ENCODE measurements at regions not wholly inside any gene's neighbourhood (a gene's known extent, or its start where the extent isn't known, plus 50 kb on each side); places are given as distances from the start of the nearest gene placed in this dataset.

- no peaks in the 10 kb centered on the region for H3K4me1 ChIP-seq (ENCODE audit: control insufficient read depth, insufficient read depth, low read length, poor library complexity, severe bottlenecking)
- no peak overlapping the region for H3K27ac ChIP-seq (ENCODE audit: insufficient read depth, low read length, poor library complexity, severe bottlenecking)
- H3K4me3 ChIP-seq (ENCODE audit: insufficient read depth, low read depth, low read length, poor library complexity, severe bottlenecking): no peak overlapping the region
- no peaks in the 10 kb centered on the region for H3K27me3 ChIP-seq (replicated peaks; ENCODE audit: control insufficient read depth, insufficient read depth, low read length, poor library complexity, severe bottlenecking)
- DNase-seq: no peak
- H3K36me3 ChIP-seq (ENCODE audit: control insufficient read depth, insufficient read depth, low read length): no peaks in the 10 kb centered on the region
- H3K9me3 ChIP-seq (ENCODE audit: control insufficient read depth, low read length): no peaks in the 10 kb centered on the region
Measured at GRCh38 chr5:165673499-165673898, 2168.1 kb downstream of the MAT2B start.

GRCh38 chr5:165695796-165696195 lies 2190.4 kb downstream of the MAT2B start:
- DNase-seq: no peak
- Histone ChIP-seq H3K4me3 (ENCODE audit: insufficient read depth, low read depth, low read length, poor library complexity, severe bottlenecking) (no peak overlapping the region), H3K9me3 (ENCODE audit: control insufficient read depth, low read length) (peaks cover 4% of the 10 kb centered on the region), H3K27ac (ENCODE audit: insufficient read depth, low read length, poor library complexity, severe bottlenecking) (no peak overlapping the region), H3K4me1 (ENCODE audit: control insufficient read depth, insufficient read depth, low read length, poor library complexity, severe bottlenecking) (no peaks in the 10 kb centered on the region), H3K27me3 (replicated peaks; ENCODE audit: control insufficient read depth, insufficient read depth, low read length, poor library complexity, severe bottlenecking) (no peaks in the 10 kb centered on the region), H3K36me3 (ENCODE audit: control insufficient read depth, insufficient read depth, low read length) (no peaks in the 10 kb centered on the region)

DNA sequence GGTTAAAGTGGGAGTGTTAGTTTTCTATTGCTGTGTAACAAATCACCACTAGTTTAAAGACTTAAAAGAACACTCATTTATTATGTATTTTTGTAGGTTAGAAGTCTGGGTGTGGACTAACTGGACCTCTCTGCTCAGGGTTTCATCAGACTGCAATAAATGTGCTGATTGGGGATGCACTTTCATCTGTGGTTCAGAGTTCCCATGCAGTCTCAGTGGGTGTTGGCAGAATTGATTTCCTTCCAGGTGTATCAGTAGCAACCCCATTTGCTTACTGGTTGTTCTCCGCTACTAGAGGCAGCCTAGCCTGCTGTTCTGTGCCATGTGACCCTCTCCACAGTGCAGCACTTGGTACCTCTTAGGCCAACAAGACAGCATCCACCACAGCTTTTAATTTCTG lies 2200.5 kb downstream of the MAT2B start:
- no peak overlapping the region for H3K27ac ChIP-seq (ENCODE audit: insufficient read depth, low read length, poor library complexity, severe bottlenecking)
- H3K4me1 ChIP-seq (ENCODE audit: control insufficient read depth, insufficient read depth, low read length, poor library complexity, severe bottlenecking): no peaks in the 10 kb centered on the region
- no peaks in the 10 kb centered on the region for H3K27me3 ChIP-seq (replicated peaks; ENCODE audit: control insufficient read depth, insufficient read depth, low read length, poor library complexity, severe bottlenecking)
- no peak for DNase-seq
- H3K9me3 ChIP-seq (ENCODE audit: control insufficient read depth, low read length): peaks cover 3% of the 10 kb centered on the region
- H3K36me3 ChIP-seq (ENCODE audit: control insufficient read depth, insufficient read depth, low read length): no peaks in the 10 kb centered on the region
- H3K4me3 ChIP-seq (ENCODE audit: insufficient read depth, low read depth, low read length, poor library complexity, severe bottlenecking): no peak overlapping the region

DNA sequence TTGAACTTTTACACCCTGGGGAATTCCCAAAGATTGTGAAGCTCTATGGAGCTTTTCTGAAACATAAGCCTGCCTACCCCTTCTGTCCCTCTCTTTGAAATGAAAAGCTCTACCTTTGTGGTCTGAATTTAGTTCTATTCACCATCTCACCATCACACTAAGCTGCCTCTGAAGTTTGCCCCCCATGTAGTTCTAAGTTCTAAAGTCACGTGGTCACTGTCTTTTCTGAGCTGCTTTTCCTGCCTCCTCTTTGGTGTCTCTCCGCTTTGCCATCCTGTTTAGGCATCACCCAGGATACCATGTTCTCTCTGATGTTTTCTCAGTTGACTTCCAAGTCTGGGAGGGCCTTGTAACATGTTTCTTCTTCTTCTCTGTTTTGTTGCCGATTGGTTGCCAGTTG lies 2206.6 kb downstream of the MAT2B start:
- Histone ChIP-seq H3K27ac (ENCODE audit: insufficient read depth, low read length, poor library complexity, severe bottlenecking) (no peak overlapping the region), H3K36me3 (ENCODE audit: control insufficient read depth, insufficient read depth, low read length) (no peaks in the 10 kb centered on the region), H3K4me1 (ENCODE audit: control insufficient read depth, insufficient read depth, low read length, poor library complexity, severe bottlenecking) (no peaks in the 10 kb centered on the region), H3K27me3 (replicated peaks; ENCODE audit: control insufficient read depth, insufficient read depth, low read length, poor library complexity, severe bottlenecking) (no peaks in the 10 kb centered on the region), H3K4me3 (ENCODE audit: insufficient read depth, low read depth, low read length, poor library complexity, severe bottlenecking) (no peak overlapping the region), H3K9me3 (ENCODE audit: control insufficient read depth, low read length) (no peaks in the 10 kb centered on the region)
- DNase-seq: no peak

DNA sequence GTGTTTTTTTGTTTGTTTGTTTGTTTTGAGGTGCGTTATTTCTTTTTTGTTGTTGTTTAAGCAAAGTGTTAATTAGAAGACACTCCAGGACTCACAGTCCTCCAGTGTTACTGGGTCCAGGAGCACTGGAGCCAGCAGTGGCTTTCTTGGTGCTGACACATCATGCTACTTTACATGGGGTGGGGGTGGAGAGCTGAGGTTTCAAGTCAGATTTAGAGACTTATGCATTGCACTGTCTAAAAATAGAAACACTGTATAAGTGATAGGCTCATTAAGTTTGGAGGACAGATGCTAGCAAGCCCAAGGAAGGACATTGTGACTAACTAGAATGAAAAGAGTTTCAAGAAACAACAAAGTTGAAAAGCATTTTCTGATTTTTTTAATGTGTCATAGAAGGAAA lies 2209.2 kb downstream of the MAT2B start:
- H3K4me3 ChIP-seq (ENCODE audit: insufficient read depth, low read depth, low read length, poor library complexity, severe bottlenecking): no peak overlapping the region

GRCh38 chr5:165720901-165721300 lies 2215.5 kb downstream of the MAT2B start:
- Histone ChIP-seq H3K4me1 (ENCODE audit: control insufficient read depth, insufficient read depth, low read length, poor library complexity, severe bottlenecking) (no peaks in the 10 kb centered on the region), H3K9me3 (ENCODE audit: control insufficient read depth, low read length) (no peaks in the 10 kb centered on the region), H3K27ac (ENCODE audit: insufficient read depth, low read length, poor library complexity, severe bottlenecking) (no peak overlapping the region), H3K4me3 (ENCODE audit: insufficient read depth, low read depth, low read length, poor library complexity, severe bottlenecking) (no peak overlapping the region), H3K27me3 (replicated peaks; ENCODE audit: control insufficient read depth, insufficient read depth, low read length, poor library complexity, severe bottlenecking) (no peaks in the 10 kb centered on the region), H3K36me3 (ENCODE audit: control insufficient read depth, insufficient read depth, low read length) (no peaks in the 10 kb centered on the region)
- DNase-seq: no peak

More for the DNA sequence above, 2209.2 kb downstream of the MAT2B start:
- H3K9me3 ChIP-seq (ENCODE audit: control insufficient read depth, low read length): no peaks in the 10 kb centered on the region
- no peaks in the 10 kb centered on the region for H3K36me3 ChIP-seq (ENCODE audit: control insufficient read depth, insufficient read depth, low read length)
- H3K4me1 ChIP-seq (ENCODE audit: control insufficient read depth, insufficient read depth, low read length, poor library complexity, severe bottlenecking): no peaks in the 10 kb centered on the region
- H3K27me3 ChIP-seq (replicated peaks; ENCODE audit: control insufficient read depth, insufficient read depth, low read length, poor library complexity, severe bottlenecking): no peaks in the 10 kb centered on the region
- no peak overlapping the region for H3K27ac ChIP-seq (ENCODE audit: insufficient read depth, low read length, poor library complexity, severe bottlenecking)
- no peak for DNase-seq

GRCh38 chr5:165722401-165722800 lies 2217.0 kb downstream of the MAT2B start:
- no peaks in the 10 kb centered on the region for H3K9me3 ChIP-seq (ENCODE audit: control insufficient read depth, low read length)
- no peaks in the 10 kb centered on the region for H3K27me3 ChIP-seq (replicated peaks; ENCODE audit: control insufficient read depth, insufficient read depth, low read length, poor library complexity, severe bottlenecking)
- H3K4me1 ChIP-seq (ENCODE audit: control insufficient read depth, insufficient read depth, low read length, poor library complexity, severe bottlenecking): no peaks in the 10 kb centered on the region
- no peak for DNase-seq
- no peak overlapping the region for H3K27ac ChIP-seq (ENCODE audit: insufficient read depth, low read length, poor library complexity, severe bottlenecking)
- H3K36me3 ChIP-seq (ENCODE audit: control insufficient read depth, insufficient read depth, low read length): no peaks in the 10 kb centered on the region
- H3K4me3 ChIP-seq (ENCODE audit: insufficient read depth, low read depth, low read length, poor library complexity, severe bottlenecking): no peak overlapping the region

GRCh38 chr5:165723931-165724330 lies 2218.5 kb downstream of the MAT2B start:
- H3K9me3 ChIP-seq (ENCODE audit: control insufficient read depth, low read length): no peaks in the 10 kb centered on the region
- no peak overlapping the region for H3K4me3 ChIP-seq (ENCODE audit: insufficient read depth, low read depth, low read length, poor library complexity, severe bottlenecking)
- H3K27ac ChIP-seq (ENCODE audit: insufficient read depth, low read length, poor library complexity, severe bottlenecking): no peak overlapping the region
- H3K27me3 ChIP-seq (replicated peaks; ENCODE audit: control insufficient read depth, insufficient read depth, low read length, poor library complexity, severe bottlenecking): no peaks in the 10 kb centered on the region
- H3K4me1 ChIP-seq (ENCODE audit: control insufficient read depth, insufficient read depth, low read length, poor library complexity, severe bottlenecking): no peaks in the 10 kb centered on the region
- no peaks in the 10 kb centered on the region for H3K36me3 ChIP-seq (ENCODE audit: control insufficient read depth, insufficient read depth, low read length)
- DNase-seq: no peak

DNA sequence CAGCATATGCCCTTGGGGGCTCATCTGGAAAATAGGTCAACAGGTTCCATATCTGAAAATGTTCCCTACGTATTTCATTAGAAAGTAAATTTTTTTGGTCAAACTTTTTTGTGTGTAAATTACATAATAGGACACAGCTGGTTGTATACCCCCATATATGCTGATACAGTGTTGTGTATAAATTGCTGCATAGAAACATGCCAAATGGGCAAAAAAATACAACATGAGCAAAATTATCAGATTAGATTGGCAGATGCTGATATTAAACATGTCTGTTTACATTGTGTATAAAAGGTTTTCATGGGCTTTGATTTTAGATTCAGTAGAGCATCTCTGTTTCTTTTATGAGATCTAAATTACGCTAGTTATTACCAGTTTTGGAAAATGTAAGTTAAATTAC lies 2223.0 kb downstream of the MAT2B start:
- DNase-seq: no peak
- Histone ChIP-seq H3K9me3 (ENCODE audit: control insufficient read depth, low read length) (no peaks in the 10 kb centered on the region), H3K36me3 (ENCODE audit: control insufficient read depth, insufficient read depth, low read length) (no peaks in the 10 kb centered on the region), H3K27ac (ENCODE audit: insufficient read depth, low read length, poor library complexity, severe bottlenecking) (no peak overlapping the region), H3K4me1 (ENCODE audit: control insufficient read depth, insufficient read depth, low read length, poor library complexity, severe bottlenecking) (no peaks in the 10 kb centered on the region), H3K4me3 (ENCODE audit: insufficient read depth, low read depth, low read length, poor library complexity, severe bottlenecking) (no peak overlapping the region), H3K27me3 (replicated peaks; ENCODE audit: control insufficient read depth, insufficient read depth, low read length, poor library complexity, severe bottlenecking) (no peaks in the 10 kb centered on the region)

GRCh38 chr5:165735388-165735787 lies 2230.0 kb downstream of the MAT2B start:
- H3K27ac ChIP-seq (ENCODE audit: insufficient read depth, low read length, poor library complexity, severe bottlenecking): no peak overlapping the region
- DNase-seq: no peak
- H3K9me3 ChIP-seq (ENCODE audit: control insufficient read depth, low read length): no peaks in the 10 kb centered on the region
- no peak overlapping the region for H3K4me3 ChIP-seq (ENCODE audit: insufficient read depth, low read depth, low read length, poor library complexity, severe bottlenecking)
- H3K36me3 ChIP-seq (ENCODE audit: control insufficient read depth, insufficient read depth, low read length): no peaks in the 10 kb centered on the region
- no peaks in the 10 kb centered on the region for H3K27me3 ChIP-seq (replicated peaks; ENCODE audit: control insufficient read depth, insufficient read depth, low read length, poor library complexity, severe bottlenecking)
- no peaks in the 10 kb centered on the region for H3K4me1 ChIP-seq (ENCODE audit: control insufficient read depth, insufficient read depth, low read length, poor library complexity, severe bottlenecking)

Data from effector memory CD4-positive, alpha-beta T cell (primary cell).